Keratinocyte (primary cell): ENCODE measurements at regions not wholly inside any gene's neighbourhood (a gene's known extent, or its start where the extent isn't known, plus 50 kb on each side); places are given as distances from the start of the nearest gene placed in this dataset.

Experiments used
- DNase-seq: peaks from one replicate; pipeline ENCODE4 v3.0.0-alpha.2; 2011; ENCODE audit warnings: low read depth, missing footprints, low spot score
- FAIRE-seq: peaks from 2 replicates; lab custom pipeline; 2011; peaks lifted over from hg19 to GRCh38; lab: Jason Lieb, UNC
- H2AFZ ChIP-seq: 2 replicates; pipeline ENCODE4 v1.6.0; 2012; ENCODE audit warnings: low read length, control low read depth, inconsistent platforms; ENCODE audit not compliant: control insufficient read depth
- H3K27ac ChIP-seq: 2 replicates; pipeline ENCODE4 v1.5.1; 2011; ENCODE audit warnings: low read length; ENCODE audit not compliant: control insufficient read depth, insufficient read depth
- H3K27me3 ChIP-seq: 3 replicates; pipeline ENCODE4 v1.6.0; 2011; ENCODE audit warnings: low read length; ENCODE audit not compliant: control insufficient read depth, insufficient read depth; ENCODE audit errors: extremely low read depth
- H3K36me3 ChIP-seq, 2 experiments: 2 replicates in 1 of 2; 3 replicates in 1 of 2; pipeline ENCODE4 v1.5.1; 2011; ENCODE audit warnings: low read length in 2 of 2, mild to moderate bottlenecking in 1 of 2; ENCODE audit not compliant: control insufficient read depth in 2 of 2, insufficient read depth in 2 of 2; ENCODE audit errors: extremely low read depth in 1 of 2
- H3K4me1 ChIP-seq: 3 replicates; pipeline ENCODE4 v1.5.1; 2011; ENCODE audit warnings: low read length; ENCODE audit not compliant: control insufficient read depth, insufficient read depth; ENCODE audit errors: extremely low read depth
- H3K4me2 ChIP-seq: 3 replicates; pipeline ENCODE4 v1.6.0; 2011; ENCODE audit warnings: low read depth, low read length; ENCODE audit not compliant: control insufficient read depth, insufficient read depth; ENCODE audit errors: extremely low read depth
- H3K4me3 ChIP-seq, 3 experiments: fragments of 200-600 bp in 1 of 3; sonication (generic) in 1 of 3; 2 replicates in 2 of 3; 3 replicates in 1 of 3; pipeline ENCODE4 v1.5.1; 2011 to 2016; ENCODE audit warnings: low read length in 3 of 3, mild to moderate bottlenecking in 3 of 3, control low read depth in 2 of 3, inconsistent platforms in 1 of 3, low read depth in 1 of 3, mixed read lengths in 1 of 3, mixed run types in 1 of 3, moderate library complexity in 1 of 3; ENCODE audit not compliant: control insufficient read depth in 2 of 3, insufficient read depth in 2 of 3; ENCODE audit errors: extremely low read depth in 1 of 3
- H3K79me2 ChIP-seq: 2 replicates; pipeline ENCODE4 v1.6.0; 2012; ENCODE audit warnings: low read length; ENCODE audit not compliant: control insufficient read depth, insufficient read depth
- H3K9ac ChIP-seq: 3 replicates; pipeline ENCODE4 v1.6.0; 2011; ENCODE audit warnings: low read length; ENCODE audit not compliant: control insufficient read depth, insufficient read depth; ENCODE audit errors: extremely low read depth
- H3K9me1 ChIP-seq: 3 replicates; pipeline ENCODE4 v1.6.0; 2011; ENCODE audit warnings: low read length; ENCODE audit not compliant: control insufficient read depth, insufficient read depth; ENCODE audit errors: extremely low read depth
- H3K9me3 ChIP-seq: 2 replicates; pipeline ENCODE4 v1.5.1; 2012; ENCODE audit warnings: low read depth, low read length; ENCODE audit not compliant: control insufficient read depth
- H4K20me1 ChIP-seq: 3 replicates; pipeline ENCODE4 v1.6.0; 2011; ENCODE audit warnings: low read length; ENCODE audit not compliant: control insufficient read depth, insufficient read depth; ENCODE audit errors: extremely low read depth
- EZH2 ChIP-seq: IDR thresholded peaks from one replicate; pipeline ENCODE4 v1.6.1; 2012; ENCODE audit warnings: inconsistent platforms, mild to moderate bottlenecking, low read length, moderate library complexity
- dilution Hi-C: fragments of 300-500 bp; cut with MboI; formaldehyde crosslinking; loops from one replicate; pipeline ENCODE4 v1.7.0; 2020; ENCODE audit warnings: low sequenced_read_pairs; ENCODE audit not compliant: extremely low pct_ligation_motif_present
- TF ChIP-seq, protein P1 (sequence below), 3 experiments: IDR thresholded peaks in 1 of 3; conservative IDR thresholded peaks in 1 of 3; optimal IDR thresholded peaks in 1 of 3; 2 replicates in 2 of 3; 3 replicates in 1 of 3; pipeline versions ENCODE3 to v1.5.1; 2011; ENCODE audit warnings: low read length in 3 of 3, mild to moderate bottlenecking in 3 of 3, moderate library complexity in 2 of 3, control low read depth in 1 of 3, inconsistent platforms in 1 of 3; ENCODE audit not compliant: insufficient read depth in 2 of 3; ENCODE audit errors: extremely low read depth in 1 of 3

GRCh38 chrX:22800360-22800759, 199.4 kb upstream of the DDX53 start:
- TF ChIP-seq EZH2 = no peak
- TF ChIP-seq, protein P1, sequence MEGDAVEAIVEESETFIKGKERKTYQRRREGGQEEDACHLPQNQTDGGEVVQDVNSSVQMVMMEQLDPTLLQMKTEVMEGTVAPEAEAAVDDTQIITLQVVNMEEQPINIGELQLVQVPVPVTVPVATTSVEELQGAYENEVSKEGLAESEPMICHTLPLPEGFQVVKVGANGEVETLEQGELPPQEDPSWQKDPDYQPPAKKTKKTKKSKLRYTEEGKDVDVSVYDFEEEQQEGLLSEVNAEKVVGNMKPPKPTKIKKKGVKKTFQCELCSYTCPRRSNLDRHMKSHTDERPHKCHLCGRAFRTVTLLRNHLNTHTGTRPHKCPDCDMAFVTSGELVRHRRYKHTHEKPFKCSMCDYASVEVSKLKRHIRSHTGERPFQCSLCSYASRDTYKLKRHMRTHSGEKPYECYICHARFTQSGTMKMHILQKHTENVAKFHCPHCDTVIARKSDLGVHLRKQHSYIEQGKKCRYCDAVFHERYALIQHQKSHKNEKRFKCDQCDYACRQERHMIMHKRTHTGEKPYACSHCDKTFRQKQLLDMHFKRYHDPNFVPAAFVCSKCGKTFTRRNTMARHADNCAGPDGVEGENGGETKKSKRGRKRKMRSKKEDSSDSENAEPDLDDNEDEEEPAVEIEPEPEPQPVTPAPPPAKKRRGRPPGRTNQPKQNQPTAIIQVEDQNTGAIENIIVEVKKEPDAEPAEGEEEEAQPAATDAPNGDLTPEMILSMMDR (optimal IDR thresholded peaks at IDR 0.05 in 1 of 3, IDR thresholded peaks at IDR 0.05 in 1 of 3, conservative IDR thresholded peaks at IDR 0.05 in 1 of 3; ENCODE audit: extremely low read depth in 1 of 3, insufficient read depth in 2 of 3, low read length in 3 of 3) = no peak
- dilution Hi-C loops = no loop called here
- H4K20me1 ChIP-seq = no peaks in the 10 kb centered on the region

GRCh38 chrX:22800806-22801205, 199.0 kb upstream of the DDX53 start:
- dilution Hi-C loops = no loop called here
- no peak overlapping the region for H2AFZ ChIP-seq
- no peaks in the 10 kb centered on the region for H3K27me3 ChIP-seq
- no peaks in the 10 kb centered on the region for H3K9me1 ChIP-seq
- H3K4me3 ChIP-seq = no peak overlapping the region
- no peaks in the 10 kb centered on the region for H3K9me3 ChIP-seq
- H4K20me1 ChIP-seq = no peaks in the 10 kb centered on the region
- H3K4me1 ChIP-seq = peaks cover 3% of the 10 kb centered on the region
- no peak overlapping the region for H3K4me2 ChIP-seq
- no peaks in the 10 kb centered on the region for H3K36me3 ChIP-seq
- DNase-seq (no peak), FAIRE-seq (no peak)
- no peaks in the 10 kb centered on the region for H3K79me2 ChIP-seq
- no peak overlapping the region for H3K27ac ChIP-seq
- H3K9ac ChIP-seq = no peak overlapping the region
- TF ChIP-seq, protein P1 (optimal IDR thresholded peaks at IDR 0.05 in 1 of 3, IDR thresholded peaks at IDR 0.05 in 1 of 3, conservative IDR thresholded peaks at IDR 0.05 in 1 of 3; ENCODE audit: extremely low read depth in 1 of 3, insufficient read depth in 2 of 3, low read length in 3 of 3) = no peak
- TF ChIP-seq EZH2 = no peak

More at GRCh38 chrX:22800360-22800759, 199.4 kb upstream of the DDX53 start:
- H3K9me3 ChIP-seq = no peaks in the 10 kb centered on the region
- H3K27ac ChIP-seq = no peak overlapping the region
- H2AFZ ChIP-seq = no peak overlapping the region
- H3K36me3 ChIP-seq = no peaks in the 10 kb centered on the region
- FAIRE-seq = peak; percentile 36
- H3K9ac ChIP-seq = no peak overlapping the region
- H3K27me3 ChIP-seq = no peaks in the 10 kb centered on the region
- peaks cover 3% of the 10 kb centered on the region for H3K4me1 ChIP-seq
- H3K4me3 ChIP-seq = no peak overlapping the region
- H3K79me2 ChIP-seq = no peaks in the 10 kb centered on the region
- peak; percentile 26 for DNase-seq
- no peaks in the 10 kb centered on the region for H3K9me1 ChIP-seq
- no peak overlapping the region for H3K4me2 ChIP-seq
